H1 (cell line): ENCODE measurements at regions not wholly inside any gene's neighbourhood (a gene's known extent, or its start where the extent isn't known, plus 50 kb on each side); places are given as distances from the start of the nearest gene placed in this dataset.

Source experiments
- BACH1 ChIP-seq: IDR thresholded peaks from 2 replicates; pipeline ENCODE4 v1.6.1; 2012; ENCODE audit warnings: low read length, improper control_type of control experiment
- CBX5 ChIP-seq: fragments of 300-800, 300-1000 bp; sonication (generic); IDR thresholded peaks from 2 replicates; pipeline ENCODE4 v1.7.1; 2016; ENCODE audit warnings: antibody characterized with exemption, low read length, low read depth
- NRF1 ChIP-seq: IDR thresholded peaks from 2 replicates; pipeline ENCODE4 v1.6.1; 2011; ENCODE audit warnings: mild to moderate bottlenecking, low read depth, low read length, improper control_type of control experiment
- SAP30 ChIP-seq: fragments of 300-600 bp; sonication (generic); IDR thresholded peaks from 2 replicates; pipeline ENCODE4 v1.7.1; 2012; ENCODE audit warnings: low read length, moderate library complexity, mild to moderate bottlenecking, inconsistent platforms; ENCODE audit not compliant: insufficient read depth, insufficient replicate concordance
- SP1 ChIP-seq: IDR thresholded peaks from 2 replicates; pipeline ENCODE4 v1.6.1; 2011; ENCODE audit warnings: low read depth, low read length
- USF2 ChIP-seq: IDR thresholded peaks from 2 replicates; pipeline ENCODE4 v1.6.1; 2011; ENCODE audit warnings: low read length, improper control_type of control experiment

GRCh38 chr22:49663823-49664222 lies 163.8 kb downstream of the BRD1 start (continued):
- TF ChIP-seq NRF1 (no peak), USF2 (no peak), SAP30 (no peak), SP1 (no peak), CBX5 (no peak), BACH1 (no peak)
